GM12878 (cell line): ENCODE measurements at regions not wholly inside any gene's neighbourhood (a gene's known extent, or its start where the extent isn't known, plus 50 kb on each side); places are given as distances from the start of the nearest gene placed in this dataset.

ENCODE experiments used
- CEBPB ChIP-seq, 2 experiments: fragments of 150-350 bp in 1 of 2; IDR thresholded peaks; 2 replicates each; pipeline ENCODE4 v1.6.1; 2012 to 2014; ENCODE audit warnings: low read depth in 2 of 2, low read length in 2 of 2, borderline replicate concordance in 1 of 2, inconsistent platforms in 1 of 2
- EP300 ChIP-seq, 2 experiments: fragments of 150-350 bp in 1 of 2; IDR thresholded peaks; 2 replicates each; pipeline ENCODE4 v1.6.1; 2011 to 2012; ENCODE audit warnings: low read depth in 2 of 2, low read length in 2 of 2, borderline replicate concordance in 1 of 2, improper control_type of control experiment in 1 of 2, inconsistent platforms in 1 of 2; ENCODE audit not compliant: control insufficient read depth in 1 of 2
- EZH2 ChIP-seq: IDR thresholded peaks from 2 replicates; pipeline ENCODE4 v1.6.1; 2012; ENCODE audit warnings: low read depth, mild to moderate bottlenecking, control low read depth, inconsistent platforms, low read length, borderline replicate concordance; ENCODE audit not compliant: control insufficient read depth
- NR2C1 ChIP-seq: fragments of 450-650 bp; IDR thresholded peaks from 2 replicates; pipeline ENCODE4 v1.6.1; 2017; ENCODE audit warnings: antibody characterized with exemption, mild to moderate bottlenecking, moderate library complexity
- POLR2A ChIP-seq: IDR thresholded peaks from 2 replicates; pipeline ENCODE4 v1.6.1; 2011; ENCODE audit warnings: low read depth, mild to moderate bottlenecking, low read length
- RAD21 ChIP-seq: IDR thresholded peaks from 2 replicates; pipeline ENCODE4 v1.6.1; 2011; ENCODE audit warnings: mild to moderate bottlenecking, low read depth, low read length, moderate library complexity; ENCODE audit not compliant: insufficient read depth
- SMC3 ChIP-seq: IDR thresholded peaks from 2 replicates; pipeline ENCODE4 v1.6.1; 2011; ENCODE audit warnings: low read length, improper control_type of control experiment, borderline replicate concordance
- SP1 ChIP-seq: IDR thresholded peaks from one replicate; pipeline ENCODE4 v1.6.1; 2011; ENCODE audit warnings: low read depth, low read length
- TCF7 ChIP-seq: IDR thresholded peaks from 2 replicates; pipeline ENCODE4 v1.6.1; 2014; ENCODE audit warnings: antibody characterized with exemption, borderline replicate concordance
- ZBTB11 ChIP-seq: fragments of 450-650 bp; formaldehyde crosslinking; IDR thresholded peaks from 2 replicates; pipeline ENCODE4 v1.5.0; 2022; ENCODE audit warnings: mild to moderate bottlenecking, missing genetic modification characterization
- TF ChIP-seq, protein P1 (sequence below), 3 experiments: IDR thresholded peaks in 2 of 3; conservative IDR thresholded peaks in 1 of 3; 2 replicates each; pipeline ENCODE4 v1.5.1; 2011; ENCODE audit warnings: low read depth in 3 of 3, low read length in 3 of 3, mild to moderate bottlenecking in 3 of 3, control low read depth in 2 of 3, moderate library complexity in 2 of 3, inconsistent platforms in 1 of 3, mixed read lengths in 1 of 3; ENCODE audit not compliant: control insufficient read depth in 2 of 3, insufficient read depth in 1 of 3; ENCODE audit errors: extremely low read depth in 1 of 3
- TF ChIP-seq, protein P2 (sequence below): IDR thresholded peaks from 2 replicates; pipeline ENCODE4 v1.6.1; 2012; ENCODE audit warnings: improper control_type of control experiment, low read depth, low read length; ENCODE audit not compliant: insufficient replicate concordance
- TF ChIP-seq, protein P3 (sequence below): fragments of 450-650 bp; IDR thresholded peaks from 2 replicates; pipeline ENCODE4 v1.6.1; 2018; ENCODE audit warnings: mild to moderate bottlenecking, low read depth, moderate library complexity; ENCODE audit not compliant: partially characterized antibody

GRCh38 chr3:5068531-5069050 is 53.5 kb upstream of the ARL8B start:
- TF ChIP-seq, protein P1, sequence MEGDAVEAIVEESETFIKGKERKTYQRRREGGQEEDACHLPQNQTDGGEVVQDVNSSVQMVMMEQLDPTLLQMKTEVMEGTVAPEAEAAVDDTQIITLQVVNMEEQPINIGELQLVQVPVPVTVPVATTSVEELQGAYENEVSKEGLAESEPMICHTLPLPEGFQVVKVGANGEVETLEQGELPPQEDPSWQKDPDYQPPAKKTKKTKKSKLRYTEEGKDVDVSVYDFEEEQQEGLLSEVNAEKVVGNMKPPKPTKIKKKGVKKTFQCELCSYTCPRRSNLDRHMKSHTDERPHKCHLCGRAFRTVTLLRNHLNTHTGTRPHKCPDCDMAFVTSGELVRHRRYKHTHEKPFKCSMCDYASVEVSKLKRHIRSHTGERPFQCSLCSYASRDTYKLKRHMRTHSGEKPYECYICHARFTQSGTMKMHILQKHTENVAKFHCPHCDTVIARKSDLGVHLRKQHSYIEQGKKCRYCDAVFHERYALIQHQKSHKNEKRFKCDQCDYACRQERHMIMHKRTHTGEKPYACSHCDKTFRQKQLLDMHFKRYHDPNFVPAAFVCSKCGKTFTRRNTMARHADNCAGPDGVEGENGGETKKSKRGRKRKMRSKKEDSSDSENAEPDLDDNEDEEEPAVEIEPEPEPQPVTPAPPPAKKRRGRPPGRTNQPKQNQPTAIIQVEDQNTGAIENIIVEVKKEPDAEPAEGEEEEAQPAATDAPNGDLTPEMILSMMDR (IDR thresholded peaks at IDR 0.05 in 2 of 3, conservative IDR thresholded peaks at IDR 0.05 in 1 of 3; ENCODE audit: control insufficient read depth in 2 of 3, extremely low read depth in 1 of 3, insufficient read depth in 1 of 3, low read depth in 3 of 3, low read length in 3 of 3), result no peak
- TF ChIP-seq EP300 (IDR thresholded peaks at IDR 0.05; ENCODE audit: borderline replicate concordance in 1 of 2, control insufficient read depth in 1 of 2, low read depth in 2 of 2, low read length in 2 of 2) (no peak), POLR2A (no peak), CEBPB (IDR thresholded peaks at IDR 0.05; ENCODE audit: borderline replicate concordance in 1 of 2, low read depth in 2 of 2, low read length in 2 of 2) (no peak), RAD21 (no peak), NR2C1 (no peak), EZH2 (no peak), SP1 (no peak), ZBTB11 (CRISPR knock-in tag) (no peak), TCF7 (no peak), SMC3 (no peak)
- TF ChIP-seq, protein P2, sequence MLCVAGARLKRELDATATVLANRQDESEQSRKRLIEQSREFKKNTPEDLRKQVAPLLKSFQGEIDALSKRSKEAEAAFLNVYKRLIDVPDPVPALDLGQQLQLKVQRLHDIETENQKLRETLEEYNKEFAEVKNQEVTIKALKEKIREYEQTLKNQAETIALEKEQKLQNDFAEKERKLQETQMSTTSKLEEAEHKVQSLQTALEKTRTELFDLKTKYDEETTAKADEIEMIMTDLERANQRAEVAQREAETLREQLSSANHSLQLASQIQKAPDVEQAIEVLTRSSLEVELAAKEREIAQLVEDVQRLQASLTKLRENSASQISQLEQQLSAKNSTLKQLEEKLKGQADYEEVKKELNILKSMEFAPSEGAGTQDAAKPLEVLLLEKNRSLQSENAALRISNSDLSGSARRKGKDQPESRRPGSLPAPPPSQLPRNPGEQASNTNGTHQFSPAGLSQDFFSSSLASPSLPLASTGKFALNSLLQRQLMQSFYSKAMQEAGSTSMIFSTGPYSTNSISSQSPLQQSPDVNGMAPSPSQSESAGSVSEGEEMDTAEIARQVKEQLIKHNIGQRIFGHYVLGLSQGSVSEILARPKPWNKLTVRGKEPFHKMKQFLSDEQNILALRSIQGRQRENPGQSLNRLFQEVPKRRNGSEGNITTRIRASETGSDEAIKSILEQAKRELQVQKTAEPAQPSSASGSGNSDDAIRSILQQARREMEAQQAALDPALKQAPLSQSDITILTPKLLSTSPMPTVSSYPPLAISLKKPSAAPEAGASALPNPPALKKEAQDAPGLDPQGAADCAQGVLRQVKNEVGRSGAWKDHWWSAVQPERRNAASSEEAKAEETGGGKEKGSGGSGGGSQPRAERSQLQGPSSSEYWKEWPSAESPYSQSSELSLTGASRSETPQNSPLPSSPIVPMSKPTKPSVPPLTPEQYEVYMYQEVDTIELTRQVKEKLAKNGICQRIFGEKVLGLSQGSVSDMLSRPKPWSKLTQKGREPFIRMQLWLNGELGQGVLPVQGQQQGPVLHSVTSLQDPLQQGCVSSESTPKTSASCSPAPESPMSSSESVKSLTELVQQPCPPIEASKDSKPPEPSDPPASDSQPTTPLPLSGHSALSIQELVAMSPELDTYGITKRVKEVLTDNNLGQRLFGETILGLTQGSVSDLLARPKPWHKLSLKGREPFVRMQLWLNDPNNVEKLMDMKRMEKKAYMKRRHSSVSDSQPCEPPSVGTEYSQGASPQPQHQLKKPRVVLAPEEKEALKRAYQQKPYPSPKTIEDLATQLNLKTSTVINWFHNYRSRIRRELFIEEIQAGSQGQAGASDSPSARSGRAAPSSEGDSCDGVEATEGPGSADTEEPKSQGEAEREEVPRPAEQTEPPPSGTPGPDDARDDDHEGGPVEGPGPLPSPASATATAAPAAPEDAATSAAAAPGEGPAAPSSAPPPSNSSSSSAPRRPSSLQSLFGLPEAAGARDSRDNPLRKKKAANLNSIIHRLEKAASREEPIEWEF, result no peak
- TF ChIP-seq, protein P3, sequence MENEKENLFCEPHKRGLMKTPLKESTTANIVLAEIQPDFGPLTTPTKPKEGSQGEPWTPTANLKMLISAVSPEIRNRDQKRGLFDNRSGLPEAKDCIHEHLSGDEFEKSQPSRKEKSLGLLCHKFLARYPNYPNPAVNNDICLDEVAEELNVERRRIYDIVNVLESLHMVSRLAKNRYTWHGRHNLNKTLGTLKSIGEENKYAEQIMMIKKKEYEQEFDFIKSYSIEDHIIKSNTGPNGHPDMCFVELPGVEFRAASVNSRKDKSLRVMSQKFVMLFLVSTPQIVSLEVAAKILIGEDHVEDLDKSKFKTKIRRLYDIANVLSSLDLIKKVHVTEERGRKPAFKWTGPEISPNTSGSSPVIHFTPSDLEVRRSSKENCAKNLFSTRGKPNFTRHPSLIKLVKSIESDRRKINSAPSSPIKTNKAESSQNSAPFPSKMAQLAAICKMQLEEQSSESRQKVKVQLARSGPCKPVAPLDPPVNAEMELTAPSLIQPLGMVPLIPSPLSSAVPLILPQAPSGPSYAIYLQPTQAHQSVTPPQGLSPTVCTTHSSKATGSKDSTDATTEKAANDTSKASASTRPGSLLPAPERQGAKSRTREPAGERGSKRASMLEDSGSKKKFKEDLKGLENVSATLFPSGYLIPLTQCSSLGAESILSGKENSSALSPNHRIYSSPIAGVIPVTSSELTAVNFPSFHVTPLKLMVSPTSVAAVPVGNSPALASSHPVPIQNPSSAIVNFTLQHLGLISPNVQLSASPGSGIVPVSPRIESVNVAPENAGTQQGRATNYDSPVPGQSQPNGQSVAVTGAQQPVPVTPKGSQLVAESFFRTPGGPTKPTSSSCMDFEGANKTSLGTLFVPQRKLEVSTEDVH, result no peak
